PC-3 (cell line): ENCODE measurements at regions not wholly inside any gene's neighbourhood (a gene's known extent, or its start where the extent isn't known, plus 50 kb on each side); places are given as distances from the start of the nearest gene placed in this dataset.

Source experiments
- ATAC-seq: fragments of 200-7000 bp; cut with Tn5 transposase; 2 replicates; pipeline ENCODE4 v1.9.1; 2020; ENCODE audit warnings: mild to moderate bottlenecking, moderate library complexity
- BruUV-seq: library from RNA; stranded (reverse); fragments of 400-500 nt; replicated peaks from 2 replicates; lab custom pipeline; 2021; lab: Mats Ljungman, UMichigan
- CTCF ChIA-PET: fragments of 300-600 bp; sonication (Branson Sonifier 250); formaldehyde crosslinking; loops from one replicate; lab custom pipeline; 2022; ENCODE audit warnings: antibody characterized with exemption; lab: Charles Lee
- POLR2A ChIA-PET: fragments of 300-600 bp; sonication (Branson Sonifier 250); formaldehyde crosslinking; loops from one replicate; lab custom pipeline; 2022; ENCODE audit warnings: antibody characterized with exemption; ENCODE audit not compliant: unreplicated experiment; lab: Charles Lee
- DNase-seq: peaks from one replicate; pipeline ENCODE4 v3.0.0-alpha.2; 2015
- H2AFZ ChIP-seq: fragments of 300-600 bp; sonication (generic); 2 replicates; pipeline ENCODE4 v1.6.0; 2016; ENCODE audit warnings: antibody characterized with exemption, low read length
- H3F3A ChIP-seq: fragments of 300-600 bp; sonication (generic); one replicate; pipeline ENCODE4 v1.6.0; 2017; ENCODE audit warnings: antibody characterized with exemption, low read length, control low read depth, mild to moderate bottlenecking; ENCODE audit not compliant: unreplicated experiment
- H3K27ac ChIP-seq: fragments of 300-600 bp; sonication (generic); 2 replicates; pipeline ENCODE4 v1.5.1; 2016; ENCODE audit warnings: mild to moderate bottlenecking, low read length
- H3K27me3 ChIP-seq: fragments of 300-600 bp; sonication (generic); 2 replicates; pipeline ENCODE4 v1.6.1; 2016; ENCODE audit warnings: low read length, mixed read lengths
- H3K36me3 ChIP-seq: fragments of 300-600 bp; sonication (generic); 2 replicates; pipeline ENCODE4 v1.6.1; 2016; ENCODE audit warnings: low read depth, mixed run types, low read length, mixed read lengths
- H3K4me1 ChIP-seq: fragments of 300-600 bp; sonication (generic); 2 replicates; pipeline ENCODE4 v1.5.1; 2016; ENCODE audit warnings: low read length; ENCODE audit not compliant: insufficient read depth
- H3K4me2 ChIP-seq: fragments of 300-600 bp; sonication (generic); 2 replicates; pipeline ENCODE4 v1.6.0; 2016; ENCODE audit warnings: low read length
- H3K4me3 ChIP-seq: fragments of 300-600 bp; sonication (generic); 2 replicates; pipeline ENCODE4 v1.5.1; 2016; ENCODE audit warnings: mild to moderate bottlenecking, low read length, mixed read lengths
- H3K79me2 ChIP-seq: fragments of 300-600 bp; sonication (generic); 2 replicates; pipeline ENCODE4 v1.6.1; 2017; ENCODE audit warnings: low read length, mixed read lengths
- H3K9ac ChIP-seq: fragments of 300-600 bp; sonication (generic); 2 replicates; pipeline ENCODE4 v1.6.0; 2016; ENCODE audit warnings: mild to moderate bottlenecking, low read length
- H3K9me2 ChIP-seq: fragments of 300-600 bp; sonication (generic); replicated peaks from 2 replicates; pipeline ENCODE4 v1.6.1; 2016; ENCODE audit warnings: mixed run types, low read length, mixed read lengths
- H3K9me3 ChIP-seq: fragments of 300-600 bp; sonication (generic); 2 replicates; pipeline ENCODE4 v1.6.1; 2016; ENCODE audit warnings: low read length, mixed read lengths
- H4K20me1 ChIP-seq: fragments of 300-600 bp; sonication (generic); 2 replicates; pipeline ENCODE4 v1.6.1; 2016; ENCODE audit warnings: low read length, mixed read lengths
- EZH2 ChIP-seq: fragments of 300-600 bp; sonication (generic); IDR thresholded peaks from one replicate; pipeline ENCODE4 v1.6.1; 2017; ENCODE audit warnings: antibody characterized with exemption, mild to moderate bottlenecking, low read length; ENCODE audit not compliant: unreplicated experiment
- EZH2phosphoT487 ChIP-seq: fragments of 300-600 bp; sonication (generic); IDR thresholded peaks from 2 replicates; pipeline ENCODE4 v1.6.1; 2018; ENCODE audit warnings: mild to moderate bottlenecking, antibody characterized with exemption, low read length, borderline replicate concordance
- intact Hi-C: fragments of 100-400 bp; cut with micrococcal nuclease; formaldehyde crosslinking; loops from 2 replicates; pipeline ENCODE4 v1.9.0; 2023
- TF ChIP-seq, protein P1 (sequence below): fragments of 300-600 bp; sonication (generic); conservative IDR thresholded peaks from 2 replicates; pipeline ENCODE4 v1.5.1; 2017; ENCODE audit warnings: antibody characterized with exemption, low read depth, mild to moderate bottlenecking, low read length

DNA sequence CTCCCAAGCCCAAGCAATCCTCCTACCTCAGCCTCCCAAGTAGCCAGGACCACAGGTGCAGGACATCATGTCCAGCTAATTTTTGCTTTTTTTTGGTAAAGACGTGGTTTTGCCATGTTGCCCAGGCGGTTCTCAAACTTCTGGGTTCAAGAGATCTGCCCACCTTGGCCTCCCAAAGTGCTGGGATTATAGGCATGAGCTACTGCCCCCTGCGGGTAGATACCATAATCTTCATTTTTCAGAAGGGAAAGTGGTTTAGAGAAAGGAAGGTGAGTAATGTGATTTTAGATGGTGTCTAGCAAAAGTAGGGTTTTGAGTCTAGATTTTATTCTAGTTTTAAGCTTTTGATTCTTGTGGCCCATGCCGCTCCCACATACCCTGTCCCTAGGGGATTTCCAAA, 205.3 kb upstream of the CLNK start:
- ATAC-seq (no peak), DNase-seq (no peak)
- Histone ChIP-seq H3K27ac (no peak overlapping the region), H3K4me2 (no peak overlapping the region), H3K4me1 (no peaks in the 10 kb centered on the region), H3F3A (no peaks in the 10 kb centered on the region), H3K79me2 (no peaks in the 10 kb centered on the region), H3K9me3 (no peaks in the 10 kb centered on the region), H3K4me3 (no peak overlapping the region), H3K36me3 (no peaks in the 10 kb centered on the region), H2AFZ (no peak overlapping the region), H4K20me1 (no peaks in the 10 kb centered on the region), H3K9ac (no peak overlapping the region), H3K27me3 (no peaks in the 10 kb centered on the region), H3K9me2 (no peaks in the 10 kb centered on the region)
- TF ChIP-seq EZH2 (no peak), EZH2phosphoT487 (no peak)
- TF ChIP-seq, protein P1, sequence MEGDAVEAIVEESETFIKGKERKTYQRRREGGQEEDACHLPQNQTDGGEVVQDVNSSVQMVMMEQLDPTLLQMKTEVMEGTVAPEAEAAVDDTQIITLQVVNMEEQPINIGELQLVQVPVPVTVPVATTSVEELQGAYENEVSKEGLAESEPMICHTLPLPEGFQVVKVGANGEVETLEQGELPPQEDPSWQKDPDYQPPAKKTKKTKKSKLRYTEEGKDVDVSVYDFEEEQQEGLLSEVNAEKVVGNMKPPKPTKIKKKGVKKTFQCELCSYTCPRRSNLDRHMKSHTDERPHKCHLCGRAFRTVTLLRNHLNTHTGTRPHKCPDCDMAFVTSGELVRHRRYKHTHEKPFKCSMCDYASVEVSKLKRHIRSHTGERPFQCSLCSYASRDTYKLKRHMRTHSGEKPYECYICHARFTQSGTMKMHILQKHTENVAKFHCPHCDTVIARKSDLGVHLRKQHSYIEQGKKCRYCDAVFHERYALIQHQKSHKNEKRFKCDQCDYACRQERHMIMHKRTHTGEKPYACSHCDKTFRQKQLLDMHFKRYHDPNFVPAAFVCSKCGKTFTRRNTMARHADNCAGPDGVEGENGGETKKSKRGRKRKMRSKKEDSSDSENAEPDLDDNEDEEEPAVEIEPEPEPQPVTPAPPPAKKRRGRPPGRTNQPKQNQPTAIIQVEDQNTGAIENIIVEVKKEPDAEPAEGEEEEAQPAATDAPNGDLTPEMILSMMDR, result no peak
- intact Hi-C loops, result no loop called here
- POLR2A ChIA-PET, result no interaction called here
- CTCF ChIA-PET, result no interaction called here
- no TSS peak for BruUV-seq

DNA sequence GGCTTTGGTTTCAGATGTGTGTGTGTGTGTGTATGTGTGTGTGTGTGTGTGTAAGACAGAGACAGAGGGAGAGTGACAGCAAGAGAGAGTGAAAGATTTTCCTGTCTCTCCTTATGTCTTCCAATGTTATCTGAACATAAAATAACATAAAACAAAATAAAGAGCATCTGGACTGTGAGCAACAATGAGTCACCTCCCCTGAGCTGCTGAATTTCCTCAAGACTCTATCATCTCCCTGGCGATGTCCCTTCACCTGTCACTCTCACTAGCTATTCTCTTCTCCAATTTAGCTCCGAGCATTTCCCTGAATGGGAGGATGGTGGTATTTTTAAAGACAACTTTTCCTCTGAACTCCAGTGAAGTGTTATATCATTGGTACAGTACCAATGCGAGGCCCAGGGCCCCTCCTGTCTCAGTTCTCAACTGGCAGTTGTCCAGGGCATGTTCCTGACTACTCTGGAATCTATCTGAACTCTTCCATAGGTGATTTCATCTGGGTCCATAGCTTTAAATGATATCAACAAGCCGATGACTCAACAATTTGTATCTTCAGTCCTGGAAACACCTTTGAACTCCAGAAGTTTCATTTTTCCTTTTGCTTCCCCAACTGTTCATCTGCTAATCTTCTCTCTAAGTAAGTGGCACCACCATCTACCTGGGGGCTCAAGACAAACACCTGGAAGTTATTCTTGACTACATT, 195.0 kb upstream of the CLNK start:
- Histone ChIP-seq H3K9ac (no peak overlapping the region), H2AFZ (no peak overlapping the region), H3K36me3 (no peaks in the 10 kb centered on the region), H3K27me3 (no peaks in the 10 kb centered on the region), H3K4me2 (no peak overlapping the region), H4K20me1 (no peaks in the 10 kb centered on the region), H3F3A (no peaks in the 10 kb centered on the region), H3K79me2 (no peaks in the 10 kb centered on the region), H3K4me3 (no peak overlapping the region), H3K9me3 (no peaks in the 10 kb centered on the region), H3K27ac (no peak overlapping the region), H3K4me1 (no peaks in the 10 kb centered on the region), H3K9me2 (no peaks in the 10 kb centered on the region)
- no TSS peak for BruUV-seq
- intact Hi-C loops, result no loop called here
- DNase-seq (peak; percentile 32), ATAC-seq (no peak)
- TF ChIP-seq EZH2 (no peak), EZH2phosphoT487 (no peak)
- TF ChIP-seq, protein P1, result no peak
- ChIA-PET CTCF (no interaction called here), POLR2A (no interaction called here)

DNA sequence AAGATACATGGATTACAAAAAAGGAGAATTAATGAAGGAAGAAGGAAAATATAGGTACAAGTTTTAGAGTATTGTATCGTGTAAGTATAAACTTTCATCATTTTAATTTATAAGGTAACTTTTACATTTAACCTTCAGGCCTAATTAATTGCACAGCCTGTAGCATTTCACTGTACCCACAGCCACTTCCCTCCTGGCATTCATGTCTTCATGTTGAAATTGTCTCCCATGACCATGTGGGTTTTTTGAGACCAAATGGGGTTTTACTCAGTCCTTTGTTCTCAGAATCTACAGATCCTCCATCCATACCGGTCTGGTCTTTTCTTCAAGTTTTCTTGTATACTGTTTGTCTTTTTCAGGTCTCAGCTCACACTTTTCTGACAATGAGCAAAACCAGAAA, 194.3 kb upstream of the CLNK start:
- TF ChIP-seq, protein P1, result no peak
- TF ChIP-seq EZH2phosphoT487 (no peak), EZH2 (no peak)
- BruUV-seq, result no TSS peak
- no peaks in the 10 kb centered on the region for H3F3A ChIP-seq
- H3K9me2 ChIP-seq, result no peaks in the 10 kb centered on the region
- no peaks in the 10 kb centered on the region for H3K79me2 ChIP-seq
- CTCF ChIA-PET, result no interaction called here
- H2AFZ ChIP-seq, result no peak overlapping the region
- H3K9ac ChIP-seq, result no peak overlapping the region
- POLR2A ChIA-PET, result no interaction called here
- no peak overlapping the region for H3K27ac ChIP-seq
- DNase-seq, result no peak
- H3K4me3 ChIP-seq, result no peak overlapping the region
- H3K27me3 ChIP-seq, result no peaks in the 10 kb centered on the region
- no peaks in the 10 kb centered on the region for H3K4me1 ChIP-seq
- H3K9me3 ChIP-seq, result no peaks in the 10 kb centered on the region
- intact Hi-C loops, result no loop called here
- H3K4me2 ChIP-seq, result no peak overlapping the region
- no peaks in the 10 kb centered on the region for H3K36me3 ChIP-seq
- ATAC-seq, result no peak
- H4K20me1 ChIP-seq, result no peaks in the 10 kb centered on the region
